KMS-11 (cell line): ENCODE measurements at regions not wholly inside any gene's neighbourhood (a gene's known extent, or its start where the extent isn't known, plus 50 kb on each side); places are given as distances from the start of the nearest gene placed in this dataset.

ENCODE experiments used
- H2AFZ ChIP-seq: fragments of 200-600 bp; sonication (generic); 2 replicates; pipeline ENCODE4 v1.6.1; 2016; ENCODE audit warnings: antibody characterized with exemption, mixed run types, low read depth
- H3K27ac ChIP-seq: fragments of 200-600 bp; sonication (generic); 2 replicates; pipeline ENCODE4 v1.6.1; 2016; ENCODE audit warnings: mild to moderate bottlenecking, mixed run types
- H3K27me3 ChIP-seq: fragments of 200-600 bp; sonication (generic); 2 replicates; pipeline ENCODE4 v1.6.1; 2017; ENCODE audit warnings: mild to moderate bottlenecking, low read depth, mixed run types, moderate library complexity; ENCODE audit not compliant: insufficient read depth
- H3K36me3 ChIP-seq: fragments of 200-600 bp; sonication (generic); 2 replicates; pipeline ENCODE4 v1.6.1; 2017; ENCODE audit warnings: mild to moderate bottlenecking, mixed run types; ENCODE audit not compliant: insufficient read depth
- H3K4me1 ChIP-seq: fragments of 200-600 bp; sonication (generic); 2 replicates; pipeline ENCODE4 v1.6.1; 2016; ENCODE audit warnings: mild to moderate bottlenecking, low read depth, mixed run types; ENCODE audit not compliant: poor library complexity, severe bottlenecking
- H3K4me2 ChIP-seq: fragments of 200-600 bp; sonication (generic); 2 replicates; pipeline ENCODE4 v1.7.0; 2016; ENCODE audit warnings: mild to moderate bottlenecking, mixed run types
- H3K4me3 ChIP-seq: fragments of 200-600 bp; sonication (generic); IDR thresholded peaks from 2 replicates; pipeline ENCODE4 v1.6.1; 2017; ENCODE audit warnings: low read depth, low read length, mixed read lengths; ENCODE audit not compliant: insufficient read depth
- H3K79me2 ChIP-seq: fragments of 200-600 bp; sonication (generic); 2 replicates; pipeline ENCODE4 v1.6.1; 2016; ENCODE audit warnings: low read depth, mixed run types; ENCODE audit not compliant: insufficient read depth
- H3K9ac ChIP-seq: fragments of 200-600 bp; sonication (generic); 2 replicates; pipeline ENCODE4 v1.6.1; 2016; ENCODE audit warnings: mild to moderate bottlenecking, mixed run types
- H4K20me1 ChIP-seq: fragments of 200-600 bp; sonication (generic); 2 replicates; pipeline ENCODE4 v1.6.1; 2016; ENCODE audit warnings: mild to moderate bottlenecking, mixed run types; ENCODE audit not compliant: insufficient read depth
- TF ChIP-seq, protein P1 (sequence below): fragments of 200-600 bp; sonication (generic); conservative IDR thresholded peaks from 2 replicates; pipeline ENCODE4 v1.6.1; 2017; ENCODE audit warnings: low read depth, mild to moderate bottlenecking, antibody characterized with exemption, low read length, moderate library complexity, mixed read lengths

DNA sequence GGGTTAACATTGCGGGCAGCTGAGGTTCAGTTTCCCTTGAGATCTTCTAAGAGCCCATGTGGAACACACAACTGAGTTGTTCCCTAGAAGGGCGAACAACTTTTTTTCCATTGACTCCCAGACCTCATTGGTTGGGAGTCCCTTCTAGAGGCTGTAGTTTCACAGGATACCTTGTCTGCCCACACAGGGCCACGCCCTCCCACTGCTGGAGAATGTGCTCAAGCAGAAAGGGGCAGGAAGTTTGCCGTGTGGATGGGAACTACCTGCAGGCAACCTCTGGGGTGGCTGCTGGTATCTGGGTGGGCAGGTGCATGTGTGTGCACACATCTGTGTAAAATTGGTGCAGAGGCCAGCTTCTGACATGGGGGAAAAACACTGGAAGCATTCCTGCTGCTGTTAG lies 178.8 kb upstream of the PSMD7 start:
- Histone ChIP-seq H3K4me3 (no peak overlapping the region), H3K79me2 (no peaks in the 10 kb centered on the region), H3K4me2 (no peak overlapping the region), H3K27me3 (no peaks in the 10 kb centered on the region), H3K27ac (no peak overlapping the region), H3K36me3 (no peaks in the 10 kb centered on the region), H3K9ac (no peak overlapping the region), H2AFZ (no peak overlapping the region), H4K20me1 (no peaks in the 10 kb centered on the region), H3K4me1 (no peaks in the 10 kb centered on the region)
- TF ChIP-seq, protein P1, sequence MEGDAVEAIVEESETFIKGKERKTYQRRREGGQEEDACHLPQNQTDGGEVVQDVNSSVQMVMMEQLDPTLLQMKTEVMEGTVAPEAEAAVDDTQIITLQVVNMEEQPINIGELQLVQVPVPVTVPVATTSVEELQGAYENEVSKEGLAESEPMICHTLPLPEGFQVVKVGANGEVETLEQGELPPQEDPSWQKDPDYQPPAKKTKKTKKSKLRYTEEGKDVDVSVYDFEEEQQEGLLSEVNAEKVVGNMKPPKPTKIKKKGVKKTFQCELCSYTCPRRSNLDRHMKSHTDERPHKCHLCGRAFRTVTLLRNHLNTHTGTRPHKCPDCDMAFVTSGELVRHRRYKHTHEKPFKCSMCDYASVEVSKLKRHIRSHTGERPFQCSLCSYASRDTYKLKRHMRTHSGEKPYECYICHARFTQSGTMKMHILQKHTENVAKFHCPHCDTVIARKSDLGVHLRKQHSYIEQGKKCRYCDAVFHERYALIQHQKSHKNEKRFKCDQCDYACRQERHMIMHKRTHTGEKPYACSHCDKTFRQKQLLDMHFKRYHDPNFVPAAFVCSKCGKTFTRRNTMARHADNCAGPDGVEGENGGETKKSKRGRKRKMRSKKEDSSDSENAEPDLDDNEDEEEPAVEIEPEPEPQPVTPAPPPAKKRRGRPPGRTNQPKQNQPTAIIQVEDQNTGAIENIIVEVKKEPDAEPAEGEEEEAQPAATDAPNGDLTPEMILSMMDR = no peak

DNA sequence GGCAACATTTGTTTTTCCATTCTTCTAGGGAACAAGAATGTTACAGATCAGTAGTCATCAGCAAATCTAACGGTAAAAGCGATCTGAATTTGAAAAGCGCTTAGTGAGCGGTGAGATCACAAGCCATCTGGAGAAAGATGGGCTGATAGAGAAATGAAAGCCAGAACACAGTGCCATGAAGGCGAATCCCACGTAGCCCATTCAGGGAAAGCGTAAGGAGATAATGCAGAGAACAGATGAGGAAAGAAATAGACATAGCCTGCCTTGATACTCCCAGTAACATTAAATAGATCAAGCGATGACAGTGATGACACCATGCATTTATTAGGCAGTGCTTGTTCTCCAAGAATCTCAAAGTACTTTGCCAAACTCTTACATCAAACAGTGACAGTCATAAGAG lies 183.1 kb upstream of the PSMD7 start:
- no peaks in the 10 kb centered on the region for H3K79me2 ChIP-seq
- TF ChIP-seq, protein P1 = no peak
- no peaks in the 10 kb centered on the region for H3K4me1 ChIP-seq
- no peak overlapping the region for H3K9ac ChIP-seq
- no peak overlapping the region for H3K4me3 ChIP-seq
- H3K27me3 ChIP-seq = no peaks in the 10 kb centered on the region
- no peak overlapping the region for H3K27ac ChIP-seq
- no peaks in the 10 kb centered on the region for H3K36me3 ChIP-seq
- H2AFZ ChIP-seq = no peak overlapping the region
- H3K4me2 ChIP-seq = no peak overlapping the region
- H4K20me1 ChIP-seq = no peaks in the 10 kb centered on the region

DNA sequence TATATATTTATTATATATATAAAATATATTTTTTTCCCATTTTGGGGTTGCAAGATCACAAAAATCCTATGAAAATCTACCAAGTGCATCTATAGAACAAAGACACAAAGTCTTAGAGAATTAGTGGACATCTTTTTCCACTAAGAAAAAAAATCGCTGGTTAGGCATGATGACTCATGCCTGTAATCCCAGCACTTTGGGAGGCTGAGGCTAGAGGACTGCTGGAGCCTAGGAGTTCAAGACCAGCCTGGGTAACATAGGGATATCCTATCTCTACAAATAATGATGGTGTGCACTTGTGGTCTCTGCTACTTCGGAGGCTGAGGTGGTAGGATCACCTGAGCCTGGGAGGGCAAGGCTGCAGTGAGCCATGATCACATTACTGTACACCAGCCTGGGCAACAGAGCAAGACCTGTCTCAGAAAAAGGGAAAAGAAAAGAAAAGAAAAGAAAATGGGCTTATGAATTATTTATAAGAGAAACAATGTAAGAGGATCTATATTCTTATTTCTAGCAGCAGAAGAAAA lies 185.1 kb upstream of the PSMD7 start:
- H3K36me3 ChIP-seq = no peaks in the 10 kb centered on the region
- no peaks in the 10 kb centered on the region for H4K20me1 ChIP-seq
- H3K27me3 ChIP-seq = no peaks in the 10 kb centered on the region
- H3K79me2 ChIP-seq = no peaks in the 10 kb centered on the region
- H3K9ac ChIP-seq = no peak overlapping the region
- H3K4me3 ChIP-seq = no peak overlapping the region
- H3K4me2 ChIP-seq = no peak overlapping the region
- H3K4me1 ChIP-seq = no peaks in the 10 kb centered on the region
- TF ChIP-seq, protein P1 = no peak
- no peak overlapping the region for H3K27ac ChIP-seq
- H2AFZ ChIP-seq = no peak overlapping the region

DNA sequence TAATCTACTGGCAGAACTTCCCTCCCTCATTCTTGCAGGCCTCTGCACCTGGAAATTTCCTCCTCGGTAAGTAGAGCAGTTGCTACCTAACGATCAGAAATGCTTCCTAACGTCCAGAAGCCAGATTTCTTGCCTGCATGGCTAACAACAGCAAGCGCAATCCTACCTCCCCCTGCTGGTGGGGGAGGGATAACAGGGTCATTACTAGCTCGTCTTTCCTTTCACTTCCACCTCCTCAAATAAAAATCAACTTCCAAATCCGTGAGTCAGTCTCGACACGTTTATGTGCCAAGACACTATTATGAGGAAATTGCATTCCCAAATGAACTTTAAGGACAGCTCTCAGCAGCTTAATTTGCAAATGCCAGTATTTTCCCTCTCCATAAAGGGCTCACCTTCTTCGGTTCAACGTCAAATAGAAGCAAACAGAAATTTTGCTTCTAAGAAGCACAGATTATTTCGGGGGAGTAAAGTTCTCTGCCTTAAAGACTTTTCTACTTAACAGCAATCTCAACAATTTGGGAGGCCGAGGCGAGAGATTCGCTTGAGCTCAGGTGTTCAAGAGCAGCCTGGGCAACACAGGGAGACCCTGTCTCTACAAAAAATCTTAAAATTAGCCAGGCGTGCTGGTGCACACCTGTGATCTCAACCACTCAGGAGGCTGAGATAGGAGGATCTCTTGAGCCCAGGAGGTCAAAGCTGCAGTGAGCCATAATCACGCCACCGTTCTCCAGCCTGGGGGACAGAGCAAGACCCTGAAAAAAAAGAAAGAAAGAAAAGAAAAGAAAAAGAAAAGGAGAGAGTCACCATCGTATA lies 188.6 kb upstream of the PSMD7 start:
- Histone ChIP-seq H3K9ac (no peak overlapping the region), H3K36me3 (no peaks in the 10 kb centered on the region), H3K27me3 (no peaks in the 10 kb centered on the region), H3K79me2 (no peaks in the 10 kb centered on the region), H3K4me1 (no peaks in the 10 kb centered on the region), H4K20me1 (no peaks in the 10 kb centered on the region), H3K27ac (no peak overlapping the region), H3K4me3 (no peak overlapping the region), H3K4me2 (no peak overlapping the region), H2AFZ (no peak overlapping the region)
- TF ChIP-seq, protein P1 = peak; percentile 35
